Activated naive CD8-positive, alpha-beta T cell (primary cell): ENCODE measurements at regions not wholly inside any gene's neighbourhood (a gene's known extent, or its start where the extent isn't known, plus 50 kb on each side); places are given as distances from the start of the nearest gene placed in this dataset.
"Not testable (repeated sequence)": the region's sequence is repeated elsewhere in the genome, so short reads cannot be mapped to it uniquely, and the experiment has no call there.

Experiments
- H3K27ac Mint-ChIP-seq: one replicate; pipeline ENCODE4 v1.8.0; 2021; ENCODE audit warnings: mixed read lengths
- H3K27me3 Mint-ChIP-seq: one replicate; pipeline ENCODE4 v1.8.0; 2021; ENCODE audit warnings: mixed read lengths
- H3K36me3 Mint-ChIP-seq: one replicate; pipeline ENCODE4 v1.8.0; 2021; ENCODE audit warnings: mixed read lengths
- H3K4me1 Mint-ChIP-seq: one replicate; pipeline ENCODE4 v1.8.0; 2021; ENCODE audit warnings: low read depth, mixed read lengths
- H3K4me3 Mint-ChIP-seq: one replicate; pipeline ENCODE4 v1.8.0; 2021; ENCODE audit warnings: mild to moderate bottlenecking, mixed read lengths
- H3K9me3 Mint-ChIP-seq: one replicate; pipeline ENCODE4 v1.8.0; 2021; ENCODE audit warnings: low read depth, mixed read lengths

- Mint-ChIP-seq H3K4me3 (peak overlapping the region; percentile 7), H3K27ac (peak overlapping the region; percentile 34)
Observed at GRCh38 chr6:27812805-27813492, 99.2 kb downstream of the OR2B2 start.

GRCh38 chr6:27812078-27812804 is 100.0 kb downstream of the OR2B2 start:
- Mint-ChIP-seq H3K36me3 (no peaks in the 10 kb centered on the region), H3K27me3 (no peaks in the 10 kb centered on the region), H3K4me1 (peaks cover 53% of the 10 kb centered on the region), H3K9me3 (peaks cover 4% of the 10 kb centered on the region), H3K27ac (no peak overlapping the region), H3K4me3 (no peak overlapping the region)

More at GRCh38 chr6:27812805-27813492, 99.2 kb downstream of the OR2B2 start:
- H3K36me3 Mint-ChIP-seq = no peaks in the 10 kb centered on the region
- no peaks in the 10 kb centered on the region for H3K27me3 Mint-ChIP-seq
- peaks cover 47% of the 10 kb centered on the region for H3K4me1 Mint-ChIP-seq
- H3K9me3 Mint-ChIP-seq = peaks cover 4% of the 10 kb centered on the region

GRCh38 chr6:27811451-27811772 is 100.8 kb downstream of the OR2B2 start:
- peak overlapping the region; percentile 96 for H3K27ac Mint-ChIP-seq
- peak overlapping the region; percentile 91 for H3K4me3 Mint-ChIP-seq
- H3K4me1 Mint-ChIP-seq = peaks cover 59% of the 10 kb centered on the region
- no peaks in the 10 kb centered on the region for H3K36me3 Mint-ChIP-seq
- H3K9me3 Mint-ChIP-seq = peaks cover 4% of the 10 kb centered on the region
- no peaks in the 10 kb centered on the region for H3K27me3 Mint-ChIP-seq

GRCh38 chr6:27810768-27811450 is 101.3 kb downstream of the OR2B2 start:
- H3K27me3 Mint-ChIP-seq = no peaks in the 10 kb centered on the region
- H3K4me3 Mint-ChIP-seq = peak overlapping the region; percentile 91
- H3K36me3 Mint-ChIP-seq = no peaks in the 10 kb centered on the region
- peaks cover 61% of the 10 kb centered on the region for H3K4me1 Mint-ChIP-seq
- H3K27ac Mint-ChIP-seq = peak overlapping the region; percentile 96
- H3K9me3 Mint-ChIP-seq = peaks cover 4% of the 10 kb centered on the region

- no peaks in the 10 kb centered on the region for H3K36me3 Mint-ChIP-seq
- no peaks in the 10 kb centered on the region for H3K27me3 Mint-ChIP-seq
- H3K4me1 Mint-ChIP-seq = peaks cover 60% of the 10 kb centered on the region
- H3K4me3 Mint-ChIP-seq = peak overlapping the region; percentile 91
- peak overlapping the region; percentile 96 for H3K27ac Mint-ChIP-seq
- peaks cover 3% of the 10 kb centered on the region for H3K9me3 Mint-ChIP-seq
Observed at GRCh38 chr6:27809939-27810767, 102.0 kb downstream of the OR2B2 start.

GRCh38 chr6:27809067-27809938 is 102.9 kb downstream of the OR2B2 start:
- no peaks in the 10 kb centered on the region for H3K27me3 Mint-ChIP-seq
- no peaks in the 10 kb centered on the region for H3K9me3 Mint-ChIP-seq
- peak overlapping the region; percentile 97 for H3K27ac Mint-ChIP-seq
- no peaks in the 10 kb centered on the region for H3K36me3 Mint-ChIP-seq
- peak overlapping the region; percentile 95 for H3K4me3 Mint-ChIP-seq
- H3K4me1 Mint-ChIP-seq = peaks cover 52% of the 10 kb centered on the region

- peak overlapping the region; percentile 95 for H3K4me3 Mint-ChIP-seq
- not testable (repeated sequence) for H3K9me3 Mint-ChIP-seq, H3K27me3 Mint-ChIP-seq, H3K36me3 Mint-ChIP-seq
- peaks cover 45% of the 10 kb centered on the region for H3K4me1 Mint-ChIP-seq
- H3K27ac Mint-ChIP-seq = peak overlapping the region; percentile 97
Observed at GRCh38 chr6:27808242-27809066, 103.7 kb downstream of the OR2B2 start.

GRCh38 chr6:27807441-27808241 is 104.6 kb downstream of the OR2B2 start:
- peak overlapping the region; percentile 95 for H3K4me3 Mint-ChIP-seq
- H3K27me3 Mint-ChIP-seq, H3K36me3 Mint-ChIP-seq, H3K9me3 Mint-ChIP-seq: not testable (repeated sequence)
- peak overlapping the region; percentile 97 for H3K27ac Mint-ChIP-seq
- peaks cover 45% of the 10 kb centered on the region for H3K4me1 Mint-ChIP-seq

GRCh38 chr6:27806981-27807440 is 105.2 kb downstream of the OR2B2 start:
- Mint-ChIP-seq H3K27ac (peak overlapping the region; percentile 97), H3K36me3 (no peaks in the 10 kb centered on the region), H3K9me3 (no peaks in the 10 kb centered on the region), H3K4me1 (peaks cover 45% of the 10 kb centered on the region), H3K4me3 (peak overlapping the region; percentile 95), H3K27me3 (no peaks in the 10 kb centered on the region)

GRCh38 chr6:27805347-27805746 is 106.8 kb downstream of the OR2B2 start:
- Mint-ChIP-seq H3K9me3 (no peaks in the 10 kb centered on the region), H3K4me1 (peaks cover 31% of the 10 kb centered on the region), H3K36me3 (no peaks in the 10 kb centered on the region), H3K27me3 (peaks cover 2% of the 10 kb centered on the region), H3K27ac (no peak overlapping the region), H3K4me3 (no peak overlapping the region)

- H3K4me1 Mint-ChIP-seq = peaks cover 28% of the 10 kb centered on the region
- no peaks in the 10 kb centered on the region for H3K9me3 Mint-ChIP-seq
- H3K27me3 Mint-ChIP-seq = peaks cover 2% of the 10 kb centered on the region
- H3K36me3 Mint-ChIP-seq = no peaks in the 10 kb centered on the region
- no peak overlapping the region for H3K4me3 Mint-ChIP-seq
- H3K27ac Mint-ChIP-seq = no peak overlapping the region
Observed at GRCh38 chr6:27804851-27805250, 107.3 kb downstream of the OR2B2 start.

GRCh38 chr6:27800731-27801373 is 111.3 kb downstream of the OR2B2 start:
- H3K36me3 Mint-ChIP-seq = no peaks in the 10 kb centered on the region
- peaks cover 3% of the 10 kb centered on the region for H3K4me1 Mint-ChIP-seq
- H3K27ac Mint-ChIP-seq = no peak overlapping the region
- H3K4me3 Mint-ChIP-seq = no peak overlapping the region
- peaks cover 2% of the 10 kb centered on the region for H3K27me3 Mint-ChIP-seq
- H3K9me3 Mint-ChIP-seq = no peaks in the 10 kb centered on the region
